K562 (cell line): ENCODE measurements at regions not wholly inside any gene's neighbourhood (a gene's known extent, or its start where the extent isn't known, plus 50 kb on each side); places are given as distances from the start of the nearest gene placed in this dataset.

ENCODE experiments used
- ATAC-seq: fragments of 200-7000 bp; cut with Tn5 transposase; 3 replicates; pipeline ENCODE4 v1.9.1; 2020; ENCODE audit warnings: moderate library complexity
- BruUV-seq: library from RNA; stranded (reverse); fragments of 400-500 nt; replicated peaks from 2 replicates; lab custom pipeline; 2021; lab: Mats Ljungman, UMichigan
- CTCF ChIA-PET: fragments of 300-600 bp; formaldehyde crosslinking; extraction: SDS; loops from one replicate; lab custom pipeline; 2021; ENCODE audit warnings: low intra/inter-chr PET ratio; lab: Yijun Ruan, JAX
- POLR2A ChIA-PET: fragments of 300-600, 350-650 bp; sonication (Branson Sonifier 250); formaldehyde crosslinking; extraction: SDS; loops from one replicate; lab custom pipeline; 2021; ENCODE audit warnings: antibody characterized with exemption, inconsistent platforms; lab: Yijun Ruan, JAX
- DNase-seq, 4 experiments: peaks; one replicate each; pipeline versions ENCODE4 v3.0.0 to v3.0.0-alpha.2; 2011 to 2018; ENCODE audit warnings: low spot score in 3 of 4, mixed read lengths in 3 of 4; ENCODE audit errors: extremely low read depth in 1 of 4
- FAIRE-seq: peaks from 2 replicates; lab custom pipeline; 2011; peaks lifted over from hg19 to GRCh38; lab: Jason Lieb, UNC
- H2AFZ ChIP-seq: 2 replicates; pipeline ENCODE4 v1.6.0; 2011; ENCODE audit warnings: low read depth, low read length, control low read depth, inconsistent platforms
- H3K27ac ChIP-seq: fragments of 200-600 bp; 3 replicates; pipeline ENCODE4 v1.8.0; 2011; ENCODE audit warnings: low read depth, mild to moderate bottlenecking, control low read depth, inconsistent platforms, low read length, moderate library complexity, mixed read lengths; ENCODE audit errors: extremely low read depth
- H3K27me3 ChIP-seq, 2 experiments: fragments of 300-600 bp in 1 of 2; 2 replicates in 1 of 2; 3 replicates in 1 of 2; pipeline versions ENCODE4 v1.6.0 to v1.8.0; 2011; ENCODE audit warnings: inconsistent platforms in 2 of 2, low read length in 2 of 2, mild to moderate bottlenecking in 1 of 2, mixed read lengths in 1 of 2, moderate library complexity in 1 of 2; ENCODE audit not compliant: control insufficient read depth in 2 of 2, insufficient read depth in 2 of 2
- H3K36me3 ChIP-seq: fragments of 300-600 bp; 3 replicates; pipeline ENCODE4 v1.8.0; 2011; ENCODE audit warnings: mild to moderate bottlenecking, low read length, inconsistent platforms; ENCODE audit not compliant: control insufficient read depth, insufficient read depth
- H3K4me1 ChIP-seq, 2 experiments: fragments of 200-600 bp in 1 of 2; replicated peaks in 1 of 2; 2 replicates in 1 of 2; 3 replicates in 1 of 2; pipeline versions ENCODE4 v1.5.1 to v1.8.0; 2011; ENCODE audit warnings: inconsistent platforms in 2 of 2, low read length in 2 of 2, mild to moderate bottlenecking in 1 of 2, mixed read lengths in 1 of 2, moderate library complexity in 1 of 2; ENCODE audit not compliant: control insufficient read depth in 2 of 2, insufficient read depth in 2 of 2
- H3K4me2 ChIP-seq: 2 replicates; pipeline ENCODE4 v1.6.1; 2011; ENCODE audit warnings: low read length, control low read depth, inconsistent platforms, mixed read lengths; ENCODE audit not compliant: insufficient read depth
- H3K4me3 ChIP-seq: fragments of 200-600 bp; sonication (generic), shearing (Covaris generic); 2 replicates; pipeline ENCODE4 v1.5.1; 2016; ENCODE audit warnings: control low read depth, inconsistent platforms
- H3K79me2 ChIP-seq: fragments of 200-600 bp; 3 replicates; pipeline ENCODE4 v1.8.0; 2011; ENCODE audit warnings: low read length, inconsistent platforms; ENCODE audit not compliant: control insufficient read depth, insufficient read depth
- H3K9ac ChIP-seq, 2 experiments: 2 replicates each; pipeline versions ENCODE4 v1.6.0 to v1.6.1; 2011; ENCODE audit warnings: low read depth in 2 of 2, low read length in 2 of 2, control low read depth in 1 of 2, inconsistent platforms in 1 of 2, mild to moderate bottlenecking in 1 of 2, mixed read lengths in 1 of 2; ENCODE audit not compliant: insufficient read depth in 1 of 2
- H3K9me1 ChIP-seq: one replicate; pipeline ENCODE4 v1.6.0; 2011; ENCODE audit warnings: inconsistent platforms, mild to moderate bottlenecking, low read length, moderate library complexity; ENCODE audit not compliant: control insufficient read depth, insufficient read depth
- H3K9me3 ChIP-seq: replicated peaks from 2 replicates; pipeline ENCODE4 v1.5.1; 2011; ENCODE audit warnings: low read depth, low read length, inconsistent platforms; ENCODE audit not compliant: control insufficient read depth, insufficient read depth
- H4K20me1 ChIP-seq: replicated peaks from 2 replicates; pipeline ENCODE4 v1.6.1; 2011; ENCODE audit warnings: low read length, inconsistent platforms, mixed read lengths; ENCODE audit not compliant: control insufficient read depth, insufficient read depth
- ARID1B ChIP-seq: fragments of 450-650 bp; IDR thresholded peaks from 2 replicates; pipeline ENCODE4 v1.6.1; 2016; ENCODE audit warnings: antibody characterized with exemption, mild to moderate bottlenecking, inconsistent platforms
- ATF6 ChIP-seq: sonication (generic); formaldehyde crosslinking; IDR thresholded peaks from 2 replicates; pipeline ENCODE4 v1.4.0; 2020; ENCODE audit warnings: mild to moderate bottlenecking, missing genetic modification reagents
- BDP1 ChIP-seq: IDR thresholded peaks from 3 replicates; pipeline ENCODE4 v1.6.1; 2011; ENCODE audit not compliant: insufficient read length, insufficient read depth
- EGR1 ChIP-seq: fragments of 450-650 bp; conservative IDR thresholded peaks from 2 replicates; pipeline ENCODE4 v1.6.1; 2017; ENCODE audit warnings: mild to moderate bottlenecking
- ELF1 ChIP-seq: fragments of 200-800 bp; sonication (Bioruptor generic); IDR thresholded peaks from 2 replicates; pipeline ENCODE4 v1.6.1; 2016; ENCODE audit warnings: missing genetic modification characterization, missing compliant biosample characterization
- FOXM1 ChIP-seq, 2 experiments: fragments of 450-650 bp in 1 of 2; sonication (generic) in 1 of 2; formaldehyde crosslinking in 1 of 2; IDR thresholded peaks; 2 replicates each; pipeline versions ENCODE4 v1.6.1 to v1.9.0; 2017 to 2022; ENCODE audit warnings: low read depth in 2 of 2, mild to moderate bottlenecking in 2 of 2, missing genetic modification reagents in 1 of 2, moderate library complexity in 1 of 2
- HNRNPUL1 ChIP-seq: fragments of 200-400 bp; formaldehyde crosslinking; IDR thresholded peaks from 2 replicates; pipeline ENCODE4 v1.6.1; 2017; ENCODE audit warnings: low read length
- NKRF ChIP-seq: fragments of 450-650 bp; IDR thresholded peaks from 2 replicates; pipeline ENCODE4 v1.6.1; 2016; ENCODE audit warnings: borderline replicate concordance
- PHTF2 ChIP-seq: fragments of 250-450 bp; sonication (Bioruptor Pico); IDR thresholded peaks from 2 replicates; pipeline ENCODE4 v1.5.0; 2021; ENCODE audit warnings: mild to moderate bottlenecking
- SP1 ChIP-seq: sonication (generic); formaldehyde crosslinking; IDR thresholded peaks from 2 replicates; pipeline ENCODE4 v1.8.1; 2022; ENCODE audit warnings: mild to moderate bottlenecking, missing genetic modification reagents
- ZNF184 ChIP-seq: sonication (generic); formaldehyde crosslinking; IDR thresholded peaks from 2 replicates; pipeline ENCODE4 v1.5.0; 2020; ENCODE audit warnings: missing genetic modification reagents
- ZNF253 ChIP-seq: fragments of 250-450 bp; sonication (Bioruptor Pico); conservative IDR thresholded peaks from 2 replicates; pipeline ENCODE4 v1.6.1; 2021; ENCODE audit warnings: mild to moderate bottlenecking
- ZNF507 ChIP-seq: conservative IDR thresholded peaks from 2 replicates; pipeline ENCODE4 v1.6.1; 2017; ENCODE audit warnings: missing genetic modification characterization, missing compliant biosample characterization
- ZNF696 ChIP-seq: fragments of 250-450 bp; sonication (Bioruptor Pico); conservative IDR thresholded peaks from 2 replicates; pipeline ENCODE4 v1.4.0; 2020; ENCODE audit warnings: mild to moderate bottlenecking, moderate library complexity
- ZNF77 ChIP-seq: fragments of 250-450 bp; sonication (Bioruptor Pico); IDR thresholded peaks from 2 replicates; pipeline ENCODE4 v1.5.0; 2020
- WGBS: fragments of 100-300 bp; shearing (Covaris generic); methylation state at CpG from one replicate; pipeline ENCODE4 v1.1.6; 2016; ENCODE audit warnings: low coverage, mixed read lengths; ENCODE audit not compliant: insufficient coverage; ENCODE audit errors: missing lambda C conversion rate; 5-methylcytosine and 5-hydroxymethylcytosine counted together
- in situ Hi-C: fragments of 300-500 bp; cut with MboI; formaldehyde crosslinking; loops from 4 replicates; pipeline ENCODE4 v1.15.0; 2018; ENCODE audit warnings: inconsistent platforms, mixed read lengths
- intact Hi-C: fragments of 100-400 bp; cut with micrococcal nuclease; formaldehyde crosslinking; loops from 2 replicates; pipeline ENCODE4 v1.14.2; 2022

GRCh38 chr20:39568109-39568508, 606.0 kb downstream of the DHX35 start:
- H3K9me1 ChIP-seq: no peaks in the 10 kb centered on the region
- BruUV-seq: no TSS peak
- 0% methylated on average over 1 of the region's 1 CpG for WGBS
- H4K20me1 ChIP-seq: no peaks in the 10 kb centered on the region
- in situ Hi-C loops: no loop called here
- no peak for ATAC-seq
- no peak for FAIRE-seq
- no peaks in the 10 kb centered on the region for H3K79me2 ChIP-seq
- CTCF ChIA-PET: no interaction called here
- POLR2A ChIA-PET: no interaction called here
- H3K4me2 ChIP-seq: no peak overlapping the region
- no peak for TF ChIP-seq BDP1
- no peak for TF ChIP-seq ZNF696 (CRISPR knock-in tag)
- no peak for TF ChIP-seq ZNF507 (tag)
- TF ChIP-seq PHTF2 (CRISPR knock-in tag): no peak
- TF ChIP-seq HNRNPUL1: no peak
- TF ChIP-seq NKRF: no peak
- TF ChIP-seq ARID1B: no peak
- no peak for TF ChIP-seq SP1 (CRISPR knock-in tag)
- TF ChIP-seq ATF6 (CRISPR knock-in tag): no peak
- TF ChIP-seq EGR1: no peak
- no peak for TF ChIP-seq FOXM1 (IDR thresholded peaks at IDR 0.05; ENCODE audit: low read depth)
- TF ChIP-seq FOXM1 (CRISPR knock-in tag; IDR thresholded peaks at IDR 0.05; ENCODE audit: low read depth): no peak
- no peak for TF ChIP-seq ZNF253
- TF ChIP-seq ZNF77 (CRISPR knock-in tag): no peak
- no peak for TF ChIP-seq ZNF184 (CRISPR knock-in tag)
- TF ChIP-seq ELF1 (tag): no peak
- H3K27ac ChIP-seq: no peak overlapping the region
- no peaks in the 10 kb centered on the region for H3K36me3 ChIP-seq
- intact Hi-C loops: no loop called here
- H3K4me3 ChIP-seq: no peak overlapping the region
- no peaks in the 10 kb centered on the region for H3K27me3 ChIP-seq
- no peak overlapping the region for H3K9ac ChIP-seq
- no peak overlapping the region for H2AFZ ChIP-seq
- DNase-seq: no peak
- H3K4me1 ChIP-seq: no peaks in the 10 kb centered on the region
- H3K9me3 ChIP-seq: no peaks in the 10 kb centered on the region; the same call in 1 of the 2 replicates
